SU-DHL-6 (cell line): ENCODE measurements at regions not wholly inside any gene's neighbourhood (a gene's known extent, or its start where the extent isn't known, plus 50 kb on each side); places are given as distances from the start of the nearest gene placed in this dataset.

Experiments used
- H2AFZ ChIP-seq: fragments of 200-600 bp; sonication (generic); 2 replicates; pipeline ENCODE4 v1.6.1; 2014; ENCODE audit warnings: low read depth, mild to moderate bottlenecking, moderate library complexity, mixed read lengths, antibody characterized with exemption, low read length; ENCODE audit not compliant: severe bottlenecking
- H3F3A ChIP-seq: fragments of 200-600 bp; shearing (Covaris generic); 2 replicates; pipeline ENCODE4 v1.6.0; 2016; ENCODE audit warnings: antibody characterized with exemption, mild to moderate bottlenecking; ENCODE audit not compliant: insufficient read depth
- H3K27ac ChIP-seq: fragments of 200-600 bp; sonication (generic); 2 replicates; pipeline ENCODE4 v1.5.1; 2016; ENCODE audit warnings: low read depth, mild to moderate bottlenecking, low read length, moderate library complexity, mixed read lengths
- H3K27me3 ChIP-seq: fragments of 200-600 bp; sonication (generic), shearing (Covaris generic); 2 replicates; pipeline ENCODE4 v1.6.0; 2014; ENCODE audit warnings: mild to moderate bottlenecking, low read length
- H3K36me3 ChIP-seq: fragments of 200-600 bp; sonication (generic); 2 replicates; pipeline ENCODE4 v1.6.1; 2014; ENCODE audit warnings: mild to moderate bottlenecking, low read length, mixed read lengths
- H3K4me2 ChIP-seq: fragments of 300-600, 200-600 bp; shearing (Covaris generic), sonication (generic); 2 replicates; pipeline ENCODE4 v1.6.0; 2014; ENCODE audit warnings: low read length, low read depth, mild to moderate bottlenecking; ENCODE audit not compliant: poor library complexity, severe bottlenecking
- H3K4me3 ChIP-seq: fragments of 200-600 bp; sonication (generic); 2 replicates; pipeline ENCODE4 v1.5.1; 2014; ENCODE audit warnings: antibody characterized with exemption, low read length, mild to moderate bottlenecking, mixed read lengths; ENCODE audit not compliant: insufficient read depth, poor library complexity, severe bottlenecking
- H3K79me2 ChIP-seq: fragments of 200-600 bp; sonication (generic); 2 replicates; pipeline ENCODE4 v1.6.1; 2014; ENCODE audit warnings: mild to moderate bottlenecking, low read length, moderate library complexity; ENCODE audit not compliant: insufficient read depth
- H3K9ac ChIP-seq: fragments of 200-600 bp; sonication (generic); 2 replicates; pipeline ENCODE4 v1.7.0; 2014; ENCODE audit warnings: mild to moderate bottlenecking, low read length
- H3K9me2 ChIP-seq: fragments of 200-600 bp; sonication (generic); replicated peaks from 2 replicates; pipeline ENCODE4 v1.6.1; 2014; ENCODE audit warnings: low read length; ENCODE audit not compliant: insufficient read depth
- H3K9me3 ChIP-seq: fragments of 200-600 bp; sonication (generic); 2 replicates; pipeline ENCODE4 v1.6.1; 2014; ENCODE audit warnings: low read length, mixed read lengths; ENCODE audit not compliant: insufficient read depth
- H4K20me1 ChIP-seq: fragments of 200-600 bp; sonication (generic); 2 replicates; pipeline ENCODE4 v1.6.1; 2014; ENCODE audit warnings: low read depth, mild to moderate bottlenecking, antibody characterized with exemption, low read length, moderate library complexity, mixed read lengths
- CTCF ChIP-seq: fragments of 200-600 bp; sonication (generic); IDR thresholded peaks from one replicate; pipeline ENCODE4 v1.5.1; 2017; ENCODE audit warnings: antibody characterized with exemption, mild to moderate bottlenecking, low read length, moderate library complexity; ENCODE audit not compliant: insufficient read depth, poor library complexity, severe bottlenecking
- EZH2phosphoT487 ChIP-seq: fragments of 200-600 bp; sonication (generic), shearing (Covaris generic); conservative IDR thresholded peaks from 2 replicates; pipeline ENCODE4 v1.6.1; 2018; ENCODE audit warnings: mild to moderate bottlenecking, antibody characterized with exemption, low read length, moderate library complexity, mixed read lengths

GRCh38 chr19:30227012-30227621 lies 145.1 kb upstream of the ZNF536 start:
- no peak overlapping the region for H2AFZ ChIP-seq
- no peak overlapping the region for H3K4me2 ChIP-seq

GRCh38 chr19:30227661-30228112 lies 144.5 kb upstream of the ZNF536 start:
- H3K4me2 ChIP-seq, result no peak overlapping the region
- no peak overlapping the region for H3K27ac ChIP-seq
- no peak overlapping the region for H3K9ac ChIP-seq
- H3K9me2 ChIP-seq, result no peaks in the 10 kb centered on the region
- H3K27me3 ChIP-seq, result no peaks in the 10 kb centered on the region
- no peaks in the 10 kb centered on the region for H3F3A ChIP-seq
- no peaks in the 10 kb centered on the region for H4K20me1 ChIP-seq
- H2AFZ ChIP-seq, result no peak overlapping the region
- no peaks in the 10 kb centered on the region for H3K36me3 ChIP-seq
- TF ChIP-seq EZH2phosphoT487 (no peak), CTCF (no peak)
- no peak overlapping the region for H3K4me3 ChIP-seq
- no peaks in the 10 kb centered on the region for H3K79me2 ChIP-seq
- no peaks in the 10 kb centered on the region for H3K9me3 ChIP-seq

More at GRCh38 chr19:30227012-30227621, 145.1 kb upstream of the ZNF536 start:
- no peaks in the 10 kb centered on the region for H3K9me3 ChIP-seq
- TF ChIP-seq CTCF, result no peak
- no peak for TF ChIP-seq EZH2phosphoT487
- H3K27ac ChIP-seq, result no peak overlapping the region
- H3K9me2 ChIP-seq, result no peaks in the 10 kb centered on the region
- H4K20me1 ChIP-seq, result no peaks in the 10 kb centered on the region
- H3K9ac ChIP-seq, result no peak overlapping the region
- H3F3A ChIP-seq, result no peaks in the 10 kb centered on the region
- no peaks in the 10 kb centered on the region for H3K27me3 ChIP-seq
- no peaks in the 10 kb centered on the region for H3K79me2 ChIP-seq
- no peak overlapping the region for H3K4me3 ChIP-seq
- H3K36me3 ChIP-seq, result no peaks in the 10 kb centered on the region

- Histone ChIP-seq H3K9ac (no peak overlapping the region), H3K27ac (no peak overlapping the region), H3K36me3 (no peaks in the 10 kb centered on the region), H4K20me1 (no peaks in the 10 kb centered on the region), H3K27me3 (no peaks in the 10 kb centered on the region), H3K9me2 (no peaks in the 10 kb centered on the region), H2AFZ (no peak overlapping the region), H3K4me3 (no peak overlapping the region), H3K9me3 (no peaks in the 10 kb centered on the region), H3K4me2 (no peak overlapping the region), H3K79me2 (no peaks in the 10 kb centered on the region), H3F3A (no peaks in the 10 kb centered on the region)
- TF ChIP-seq EZH2phosphoT487 (no peak), CTCF (no peak)
These were observed 143.9 kb upstream of the ZNF536 start for GRCh38 chr19:30228113-30228834.
